Breast epithelium (tissue), 4 donors: ENCODE measurements at regions not wholly inside any gene's neighbourhood (a gene's known extent, or its start where the extent isn't known, plus 50 kb on each side); places are given as distances from the start of the nearest gene placed in this dataset.

Experiments used
- DNase-seq, 2 donors: peaks; one replicate each; pipeline ENCODE4 v3.0.0-alpha.2; 2019; ENCODE audit warnings: low spot score in 2 of 2
- H3K27ac ChIP-seq, 2 donors: fragments of 200-600 bp; sonication (generic) in 1 of 2; one replicate each; pipeline ENCODE4 v1.5.1; 2016 to 2019; ENCODE audit warnings: mild to moderate bottlenecking in 1 of 2
- H3K27me3 ChIP-seq, 2 donors: fragments of 200-600 bp; sonication (generic) in 1 of 2; one replicate each; pipeline versions ENCODE4 v1.5.1 to v1.6.0; 2017 to 2019; ENCODE audit warnings: control low read depth in 1 of 2, mild to moderate bottlenecking in 1 of 2
- H3K36me3 ChIP-seq: fragments of 200-600 bp; one replicate; pipeline ENCODE4 v1.5.1; 2019
- H3K4me1 ChIP-seq, 2 donors: fragments of 200-600 bp; sonication (generic); one replicate each; pipeline ENCODE4 v1.5.1; 2016 to 2019; ENCODE audit warnings: control low read depth in 1 of 2
- H3K4me3 ChIP-seq, 3 donors: fragments of 200-600 bp; sonication (generic); 1 replicate in 2 of 3; 2 replicates in 1 of 3; pipeline ENCODE4 v1.5.1; 2016 to 2019; ENCODE audit warnings: mild to moderate bottlenecking in 3 of 3, moderate library complexity in 2 of 3
- H3K9me3 ChIP-seq, 2 donors: fragments of 200-600 bp; sonication (generic) in 1 of 2; one replicate each; pipeline ENCODE4 v1.5.1; 2016 to 2019; ENCODE audit warnings: control low read depth in 1 of 2
- CTCF ChIP-seq, 3 donors: fragments of 450-650 bp; IDR thresholded peaks; one replicate each; pipeline ENCODE4 v1.5.1; 2016 to 2017; ENCODE audit warnings: antibody characterized with exemption in 3 of 3, mild to moderate bottlenecking in 3 of 3, moderate library complexity in 3 of 3
- POLR2A ChIP-seq: fragments of 450-650 bp; IDR thresholded peaks from one replicate; pipeline ENCODE4 v1.6.1; 2016; ENCODE audit warnings: antibody characterized with exemption, mild to moderate bottlenecking, moderate library complexity
- POLR2AphosphoS5 ChIP-seq, 3 donors: sonication (generic); formaldehyde crosslinking; IDR thresholded peaks; one replicate each; pipeline ENCODE4 v1.6.1; 2017; ENCODE audit warnings: antibody characterized with exemption in 3 of 3
- intact Hi-C: fragments of 100-400 bp; cut with DNase I; formaldehyde crosslinking; loops from one replicate; pipeline ENCODE4 v1.15.1; 2023; ENCODE audit warnings: low total_unique reads

GRCh38 chr5:104909803-104910202 lies 1347.2 kb upstream of the NUDT12 start:
- Histone ChIP-seq H3K27ac (no peak overlapping the region), H3K4me3 (no peak overlapping the region), H3K27me3 (no peaks in the 10 kb centered on the region), H3K36me3 (no peaks in the 10 kb centered on the region), H3K4me1 (no peaks in the 10 kb centered on the region), H3K9me3 (no peaks in the 10 kb centered on the region)
- DNase-seq, result no peak
- intact Hi-C loops, result no loop called here
- TF ChIP-seq CTCF (IDR thresholded peaks at IDR 0.05), result no peak
- TF ChIP-seq POLR2A, result no peak
- TF ChIP-seq POLR2AphosphoS5 (IDR thresholded peaks at IDR 0.05), result no peak

- TF ChIP-seq CTCF (IDR thresholded peaks at IDR 0.05) (no peak), POLR2A (no peak), POLR2AphosphoS5 (IDR thresholded peaks at IDR 0.05) (no peak)
- Histone ChIP-seq H3K27me3 (no peaks in the 10 kb centered on the region), H3K4me3 (no peak overlapping the region), H3K36me3 (no peaks in the 10 kb centered on the region), H3K27ac (no peak overlapping the region), H3K9me3 (no peaks in the 10 kb centered on the region), H3K4me1 (no peaks in the 10 kb centered on the region)
- intact Hi-C loops, result no loop called here
- DNase-seq, result no peak
Measured at GRCh38 chr5:104904561-104904960, 1342.0 kb upstream of the NUDT12 start.

- no peak overlapping the region for H3K4me3 ChIP-seq
- intact Hi-C loops, result no loop called here
- H3K4me1 ChIP-seq, result no peaks in the 10 kb centered on the region
- TF ChIP-seq CTCF (IDR thresholded peaks at IDR 0.05) (no peak), POLR2A (no peak), POLR2AphosphoS5 (IDR thresholded peaks at IDR 0.05) (no peak)
- no peaks in the 10 kb centered on the region for H3K27me3 ChIP-seq
- H3K27ac ChIP-seq, result no peak overlapping the region
- no peaks in the 10 kb centered on the region for H3K9me3 ChIP-seq
- no peak for DNase-seq
- H3K36me3 ChIP-seq, result no peaks in the 10 kb centered on the region
Measured at GRCh38 chr5:104903941-104904340, 1341.4 kb upstream of the NUDT12 start.

GRCh38 chr5:104891596-104891995 lies 1329.0 kb upstream of the NUDT12 start:
- H3K27ac ChIP-seq, result no peak overlapping the region
- TF ChIP-seq POLR2A (no peak), CTCF (IDR thresholded peaks at IDR 0.05) (no peak), POLR2AphosphoS5 (IDR thresholded peaks at IDR 0.05) (no peak)
- no peak for DNase-seq

GRCh38 chr5:104890767-104891166 lies 1328.2 kb upstream of the NUDT12 start:
- DNase-seq, result no peak
- intact Hi-C loops, result no loop called here
- no peak overlapping the region for H3K4me3 ChIP-seq
- no peaks in the 10 kb centered on the region for H3K4me1 ChIP-seq
- H3K36me3 ChIP-seq, result no peaks in the 10 kb centered on the region
- TF ChIP-seq CTCF (IDR thresholded peaks at IDR 0.05) (no peak), POLR2AphosphoS5 (IDR thresholded peaks at IDR 0.05) (no peak), POLR2A (no peak)
- H3K27me3 ChIP-seq, result no peaks in the 10 kb centered on the region
- H3K9me3 ChIP-seq, result no peaks in the 10 kb centered on the region
- no peak overlapping the region for H3K27ac ChIP-seq

More at GRCh38 chr5:104891596-104891995, 1329.0 kb upstream of the NUDT12 start:
- Histone ChIP-seq H3K9me3 (no peaks in the 10 kb centered on the region), H3K36me3 (no peaks in the 10 kb centered on the region), H3K4me1 (no peaks in the 10 kb centered on the region), H3K4me3 (no peak overlapping the region), H3K27me3 (no peaks in the 10 kb centered on the region)
- intact Hi-C loops, result no loop called here
